Fibroblast of pulmonary artery (primary cell): ENCODE measurements at regions not wholly inside any gene's neighbourhood (a gene's known extent, or its start where the extent isn't known, plus 50 kb on each side); places are given as distances from the start of the nearest gene placed in this dataset.

Source experiments
- DNase-seq: peaks from one replicate; pipeline ENCODE4 v3.0.0-alpha.2; 2010; ENCODE audit warnings: low read depth
- H3K4me3 ChIP-seq: replicated peaks from 2 replicates; pipeline ENCODE4 v1.5.1; 2011; ENCODE audit warnings: low read depth, mild to moderate bottlenecking, control low read depth, low read length, moderate library complexity
- TF ChIP-seq, protein P1 (sequence below): IDR thresholded peaks from 2 replicates; pipeline ENCODE4 v1.5.1; 2011; ENCODE audit warnings: mild to moderate bottlenecking, control low read depth, low read length, inconsistent platforms; ENCODE audit errors: missing control alignments

DNA sequence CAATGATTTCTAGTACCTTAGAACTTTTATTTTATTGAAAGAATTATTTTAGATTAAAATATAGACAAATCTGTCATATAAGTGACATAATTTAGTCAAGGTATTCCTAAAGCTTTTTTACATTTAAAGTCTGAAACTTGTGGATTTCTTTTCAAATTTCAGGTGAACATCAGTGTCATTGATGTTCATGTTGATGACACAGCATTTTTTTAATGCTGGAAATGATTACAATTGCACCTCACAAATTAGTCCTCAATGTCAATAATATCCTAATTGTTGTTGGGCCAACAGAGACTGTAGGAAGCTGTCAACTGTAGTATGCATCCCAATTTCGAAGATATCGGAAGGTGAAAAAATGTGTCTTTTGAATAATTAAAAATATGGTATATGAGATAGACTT, 214.4 kb upstream of the ARL4C start:
- no peak for DNase-seq
- TF ChIP-seq, protein P1, sequence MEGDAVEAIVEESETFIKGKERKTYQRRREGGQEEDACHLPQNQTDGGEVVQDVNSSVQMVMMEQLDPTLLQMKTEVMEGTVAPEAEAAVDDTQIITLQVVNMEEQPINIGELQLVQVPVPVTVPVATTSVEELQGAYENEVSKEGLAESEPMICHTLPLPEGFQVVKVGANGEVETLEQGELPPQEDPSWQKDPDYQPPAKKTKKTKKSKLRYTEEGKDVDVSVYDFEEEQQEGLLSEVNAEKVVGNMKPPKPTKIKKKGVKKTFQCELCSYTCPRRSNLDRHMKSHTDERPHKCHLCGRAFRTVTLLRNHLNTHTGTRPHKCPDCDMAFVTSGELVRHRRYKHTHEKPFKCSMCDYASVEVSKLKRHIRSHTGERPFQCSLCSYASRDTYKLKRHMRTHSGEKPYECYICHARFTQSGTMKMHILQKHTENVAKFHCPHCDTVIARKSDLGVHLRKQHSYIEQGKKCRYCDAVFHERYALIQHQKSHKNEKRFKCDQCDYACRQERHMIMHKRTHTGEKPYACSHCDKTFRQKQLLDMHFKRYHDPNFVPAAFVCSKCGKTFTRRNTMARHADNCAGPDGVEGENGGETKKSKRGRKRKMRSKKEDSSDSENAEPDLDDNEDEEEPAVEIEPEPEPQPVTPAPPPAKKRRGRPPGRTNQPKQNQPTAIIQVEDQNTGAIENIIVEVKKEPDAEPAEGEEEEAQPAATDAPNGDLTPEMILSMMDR: no peak
- H3K4me3 ChIP-seq: no peak overlapping the region

DNA sequence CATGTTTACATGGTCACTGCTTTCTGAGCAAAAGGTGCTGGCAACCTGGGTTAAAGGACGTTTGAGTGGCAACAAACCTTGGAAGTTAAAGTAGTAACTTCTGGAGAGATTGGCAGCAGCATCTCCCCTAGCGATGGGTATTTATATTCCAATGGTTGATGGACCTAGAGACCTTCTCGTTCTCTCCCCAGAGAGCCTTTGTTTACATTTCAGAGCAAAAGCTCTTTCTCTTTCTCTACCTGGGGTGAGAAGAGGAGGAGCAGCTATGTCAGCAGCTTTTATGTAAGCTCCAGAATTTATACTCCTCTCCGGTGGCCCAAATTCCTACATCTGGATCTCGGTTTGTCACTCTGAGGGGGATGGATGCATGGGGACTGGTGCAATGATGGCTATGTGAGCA, 213.7 kb upstream of the ARL4C start:
- no peak for DNase-seq
- no peak overlapping the region for H3K4me3 ChIP-seq
- TF ChIP-seq, protein P1: no peak

DNA sequence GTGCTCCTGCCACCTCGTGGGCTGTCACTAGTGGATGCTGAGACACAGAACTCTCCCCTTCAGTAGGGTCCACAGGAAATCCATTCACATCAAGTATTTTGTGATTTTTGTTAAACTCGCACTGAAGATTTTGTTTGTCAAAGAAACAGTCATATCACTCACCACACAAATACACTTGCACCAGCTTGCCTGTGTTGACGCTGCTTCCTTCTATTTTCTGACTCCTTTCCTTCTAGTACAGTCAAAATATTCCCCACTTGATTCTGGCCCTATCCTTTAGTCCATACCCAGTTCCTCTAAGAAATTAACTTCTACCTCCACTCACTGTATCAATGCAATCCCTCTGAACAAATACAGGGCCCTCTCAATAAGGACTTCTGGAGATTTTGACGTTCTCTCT, 213.2 kb upstream of the ARL4C start:
- TF ChIP-seq, protein P1: no peak
- no peak overlapping the region for H3K4me3 ChIP-seq
- no peak for DNase-seq

DNA sequence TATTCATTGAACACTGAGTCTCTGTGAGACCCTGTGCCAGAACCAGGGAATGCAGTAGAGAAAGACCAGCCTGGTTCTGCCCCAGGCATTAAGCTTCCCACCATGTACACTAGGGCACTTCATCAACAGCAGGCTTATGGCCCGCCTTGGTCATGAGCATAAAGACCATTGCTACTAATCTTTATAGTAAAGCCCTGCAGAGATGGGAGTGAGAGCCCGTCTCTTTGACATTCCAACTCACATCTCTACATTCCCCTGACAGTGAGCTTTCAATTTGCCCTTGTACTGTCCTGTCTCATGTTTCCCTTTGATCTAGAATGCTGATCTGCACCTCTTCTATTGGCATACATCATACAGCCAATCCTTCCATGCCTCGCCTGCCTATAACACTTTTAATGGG, 211.8 kb upstream of the ARL4C start:
- TF ChIP-seq, protein P1: no peak
- no peak for DNase-seq
- no peak overlapping the region for H3K4me3 ChIP-seq

DNA sequence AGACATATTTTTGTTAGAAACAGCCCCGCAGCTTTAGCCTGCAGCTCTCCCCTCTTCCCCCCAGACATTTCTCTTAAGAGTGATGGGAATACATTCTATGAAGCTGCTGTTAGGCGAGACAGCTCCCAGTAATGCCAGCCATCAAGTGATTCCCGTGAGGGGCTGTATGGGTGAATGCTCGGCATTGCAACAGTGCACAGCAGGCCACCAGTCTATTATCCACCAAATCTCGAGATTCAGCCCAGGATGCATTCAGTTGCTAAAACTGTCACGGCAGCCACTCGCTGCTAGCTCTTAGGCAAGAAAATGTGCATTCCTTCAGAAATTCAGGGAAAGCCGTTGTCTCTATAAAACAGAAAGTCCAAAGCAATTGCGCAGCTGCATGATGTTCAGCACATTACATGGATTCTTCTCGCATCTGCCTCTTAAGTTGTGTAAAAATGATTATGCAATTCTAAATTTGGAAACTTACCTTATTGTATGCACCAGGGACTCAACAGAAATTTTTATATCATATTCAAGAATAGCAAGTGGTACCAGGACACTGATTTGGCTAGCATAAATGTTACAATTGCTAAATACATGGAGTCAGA, 211.3 kb upstream of the ARL4C start:
- no peak for DNase-seq
- TF ChIP-seq, protein P1: no peak

DNA sequence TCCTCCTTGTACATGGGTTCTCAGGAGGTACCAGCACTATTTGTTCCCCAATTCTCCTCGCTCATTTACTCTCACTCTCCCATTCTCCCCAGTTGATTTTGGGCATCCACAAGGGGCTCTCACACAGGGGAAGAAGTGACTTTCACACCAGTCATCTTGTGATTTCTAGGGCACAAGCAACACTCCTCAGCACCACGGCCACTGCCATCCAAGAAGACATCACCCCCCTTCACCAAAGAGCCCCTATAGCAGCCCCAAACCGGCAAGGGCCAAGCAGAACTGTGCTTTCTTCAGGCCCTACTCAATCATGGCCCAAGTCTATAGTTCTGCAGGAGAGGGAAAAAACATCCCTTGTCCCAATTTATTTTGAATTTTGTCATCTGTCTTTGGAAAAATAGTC, 209.2 kb upstream of the ARL4C start:
- H3K4me3 ChIP-seq: no peak overlapping the region
- TF ChIP-seq, protein P1: no peak
- DNase-seq: no peak

More for the DNA sequence above, 211.3 kb upstream of the ARL4C start:
- no peak overlapping the region for H3K4me3 ChIP-seq

DNA sequence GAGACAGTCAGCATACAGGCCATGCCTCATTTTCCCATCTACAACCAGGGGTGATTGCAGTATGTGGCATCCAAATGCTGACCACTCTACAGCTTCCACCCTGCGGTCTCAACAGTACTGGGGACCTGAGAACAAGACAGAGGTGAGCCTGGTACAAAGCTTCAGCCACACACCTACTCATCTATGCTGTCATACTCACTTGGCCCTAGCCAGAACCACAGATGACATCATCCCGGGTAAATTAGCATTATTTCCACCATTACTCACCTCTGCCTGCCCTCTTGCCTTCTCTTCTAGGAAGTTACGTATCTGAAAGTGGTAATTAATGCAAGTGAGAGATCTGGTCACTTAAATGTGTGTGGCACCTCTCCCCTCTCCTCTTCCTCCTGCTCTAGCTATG, 208.2 kb upstream of the ARL4C start:
- no peak overlapping the region for H3K4me3 ChIP-seq
- TF ChIP-seq, protein P1: no peak
- no peak for DNase-seq
